OCI-M1 (cell line): ENCODE measurements at regions not wholly inside any gene's neighbourhood (a gene's known extent, or its start where the extent isn't known, plus 50 kb on each side); places are given as distances from the start of the nearest gene placed in this dataset.
"Not testable (repeated sequence)": the region's sequence is repeated elsewhere in the genome, so short reads cannot be mapped to it uniquely, and the experiment has no call there.

Experiments used
- DNase-seq: peaks from one replicate; lab custom pipeline; 2025; lab: John Stamatoyannopoulos, UW

GRCh38 chr1:195664628-195665027 lies 943.6 kb downstream of the KCNT2 start:
- DNase-seq = peak; percentile 37

DNA sequence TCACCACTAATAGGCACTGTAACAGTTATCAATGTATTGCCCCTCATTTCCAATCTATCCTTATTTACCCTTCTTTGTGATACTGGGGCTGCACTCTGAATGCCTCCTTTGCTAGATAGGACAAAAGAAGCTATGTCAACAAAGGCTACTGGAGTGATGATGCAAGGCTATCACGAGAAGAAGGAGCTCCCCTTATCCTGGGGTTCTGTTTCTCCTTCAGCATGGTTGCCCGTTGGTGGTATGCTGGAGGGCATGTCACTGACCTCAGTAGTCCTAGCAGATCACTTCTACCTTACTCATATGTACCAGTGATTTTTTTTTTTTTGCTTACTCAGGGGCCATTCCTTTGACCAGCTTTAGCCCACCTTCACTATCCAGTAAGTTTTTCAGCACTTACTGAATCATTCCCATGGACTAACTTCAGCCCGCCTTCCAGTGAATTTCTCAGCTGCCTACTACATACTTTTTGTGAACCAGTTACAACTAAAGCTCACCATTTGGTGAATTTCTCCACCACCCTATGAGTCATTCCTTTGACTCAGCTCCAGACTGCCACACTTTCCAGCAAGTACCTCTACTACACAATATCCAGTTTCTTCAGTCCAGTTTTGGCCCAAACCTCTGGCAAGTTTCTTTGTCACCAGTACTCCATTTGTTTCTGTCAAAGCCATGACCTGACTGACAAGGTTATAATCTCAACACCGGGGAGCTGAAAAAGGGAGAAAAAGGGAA lies 944.5 kb downstream of the KCNT2 start:
- DNase-seq = peak; percentile 52

DNA sequence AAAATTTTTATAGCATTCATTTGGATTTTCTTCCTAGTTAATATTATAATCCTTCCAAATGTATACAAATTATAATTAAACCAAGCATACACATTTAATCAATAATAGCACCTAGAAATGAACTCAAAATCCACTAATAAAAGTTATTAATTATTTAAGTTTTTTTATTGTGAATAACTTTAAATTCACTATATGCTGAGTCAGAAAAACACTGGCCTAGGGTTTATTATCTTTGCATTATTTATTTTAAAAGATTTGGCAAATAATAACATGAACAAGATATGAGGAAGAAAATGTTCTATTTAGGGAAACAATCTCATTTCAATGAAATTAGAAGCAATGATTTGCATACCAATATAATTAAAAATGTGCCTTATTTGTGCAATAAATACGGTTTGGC lies 951.5 kb downstream of the KCNT2 start:
- DNase-seq = no peak

GRCh38 chr1:195648875-195649274 lies 959.4 kb downstream of the KCNT2 start:
- not testable (repeated sequence) for DNase-seq

DNA sequence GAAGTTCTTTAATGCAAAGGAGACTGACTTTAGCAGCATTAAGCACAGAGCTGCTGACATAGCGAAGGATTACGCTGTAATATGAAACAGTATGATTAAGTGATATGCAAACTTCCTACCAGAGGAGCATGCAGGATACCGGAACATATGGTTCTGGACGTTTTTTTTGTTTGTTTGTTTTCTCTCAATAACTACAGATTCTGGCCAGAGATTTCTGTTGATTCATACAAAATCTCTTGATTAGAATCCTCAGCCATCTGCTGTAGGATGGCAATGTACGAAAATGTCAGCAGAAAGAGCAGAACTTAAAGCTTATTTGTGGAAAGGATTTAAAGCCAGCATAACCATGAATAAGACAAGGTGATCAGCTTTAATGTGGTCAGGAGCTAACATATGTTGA lies 970.7 kb downstream of the KCNT2 start:
- no peak for DNase-seq

DNA sequence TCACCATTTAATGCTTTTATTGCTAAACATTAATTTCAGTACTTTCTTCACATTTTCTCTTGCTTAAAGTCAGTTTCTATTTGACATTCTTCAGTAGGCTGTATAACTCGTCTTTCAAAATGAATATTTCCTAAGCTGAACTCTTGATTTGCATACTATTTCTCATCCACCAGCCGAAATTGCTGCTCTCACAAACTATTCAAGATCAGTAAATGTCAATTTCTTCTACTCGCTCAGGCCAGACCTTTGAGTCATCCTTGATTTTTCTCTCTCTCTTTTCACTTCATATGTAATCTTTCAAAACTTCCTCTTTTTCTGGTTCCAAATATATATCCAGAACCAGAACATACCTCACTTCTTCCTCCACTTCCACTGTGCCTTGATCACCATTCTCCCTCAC lies 990.0 kb downstream of the KCNT2 start:
- peak; percentile 42 for DNase-seq

- DNase-seq = no peak
These were observed 991.1 kb downstream of the KCNT2 start for GRCh38 chr1:195617106-195617505.

GRCh38 chr1:195608883-195609282 lies 999.4 kb downstream of the KCNT2 start:
- DNase-seq = peak; percentile 26

- no peak for DNase-seq
These were observed 1001.8 kb downstream of the KCNT2 start for GRCh38 chr1:195606483-195606882.

DNA sequence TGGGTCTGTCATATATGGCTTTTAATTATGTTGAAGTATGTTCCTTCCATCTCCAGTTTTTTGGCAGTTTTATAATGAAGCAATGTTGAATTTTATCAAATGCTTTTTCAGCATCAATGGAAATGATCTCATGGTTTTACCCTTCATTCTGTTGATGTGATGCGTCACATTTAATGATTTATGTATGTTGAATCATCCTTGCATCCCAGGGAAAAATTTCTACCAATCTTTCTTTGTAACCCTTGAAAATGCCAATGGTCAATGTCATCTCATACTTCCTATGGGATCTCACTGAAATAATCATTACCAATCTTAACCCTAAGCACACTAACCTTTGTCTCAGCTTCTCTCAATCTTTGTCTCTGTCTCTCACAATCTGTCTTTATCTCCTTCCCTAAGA lies 1004.0 kb downstream of the KCNT2 start:
- no peak for DNase-seq

GRCh38 chr1:195597891-195598290 lies 1010.3 kb downstream of the KCNT2 start:
- peak; percentile 14 for DNase-seq

DNA sequence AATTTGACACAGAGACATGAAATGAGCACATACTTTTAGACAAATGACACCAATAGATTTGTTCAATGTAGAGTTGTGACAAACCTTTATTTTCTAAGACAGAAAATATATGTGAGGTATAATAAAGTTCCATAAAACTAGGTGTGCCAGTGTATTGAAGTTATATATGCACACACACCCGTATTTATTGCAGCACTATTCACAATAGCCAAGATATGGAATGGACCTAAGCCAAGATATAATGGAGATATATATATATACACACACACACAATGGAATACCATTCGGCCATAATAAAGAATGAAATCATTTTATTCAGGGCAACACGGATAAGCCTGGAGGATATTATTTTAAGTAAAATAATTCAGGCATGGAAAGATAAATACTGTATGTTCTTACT lies 1013.5 kb downstream of the KCNT2 start:
- no peak for DNase-seq

GRCh38 chr1:195594322-195594721 lies 1013.9 kb downstream of the KCNT2 start:
- DNase-seq = peak; percentile 82

DNA sequence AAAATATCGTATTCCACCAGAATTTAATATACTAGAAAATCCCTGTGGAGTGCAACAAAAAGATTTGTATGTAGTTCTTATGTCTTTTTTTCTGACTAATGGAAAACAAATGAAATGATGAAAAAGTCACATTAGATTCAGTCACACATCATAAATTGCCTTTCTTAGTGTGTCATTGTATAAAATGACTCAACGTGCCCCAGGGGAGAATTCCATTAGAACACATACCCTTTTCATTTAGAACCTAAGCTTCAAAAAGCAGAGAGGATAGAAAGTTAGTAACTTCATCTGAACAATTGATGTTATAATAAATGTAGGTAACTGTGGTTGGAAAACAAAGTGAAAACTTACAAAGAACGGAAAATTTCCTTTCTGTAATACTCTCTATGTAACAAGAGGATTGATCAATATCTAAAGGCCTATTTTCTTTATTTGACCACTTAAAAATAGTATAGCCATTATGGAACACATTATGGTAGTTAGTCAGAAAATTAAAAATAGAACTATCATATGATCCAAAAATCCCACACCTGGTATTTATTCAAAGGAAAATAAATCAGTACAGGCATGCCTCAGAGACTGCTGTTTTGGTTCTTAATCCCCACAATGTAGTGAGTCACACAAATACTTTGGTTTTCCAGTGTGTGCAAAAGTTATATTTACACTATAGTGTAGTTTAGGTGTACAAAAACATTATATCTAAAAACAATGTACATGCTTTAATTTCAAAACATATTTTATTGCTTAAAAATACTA lies 1016.1 kb downstream of the KCNT2 start:
- no peak for DNase-seq

DNA sequence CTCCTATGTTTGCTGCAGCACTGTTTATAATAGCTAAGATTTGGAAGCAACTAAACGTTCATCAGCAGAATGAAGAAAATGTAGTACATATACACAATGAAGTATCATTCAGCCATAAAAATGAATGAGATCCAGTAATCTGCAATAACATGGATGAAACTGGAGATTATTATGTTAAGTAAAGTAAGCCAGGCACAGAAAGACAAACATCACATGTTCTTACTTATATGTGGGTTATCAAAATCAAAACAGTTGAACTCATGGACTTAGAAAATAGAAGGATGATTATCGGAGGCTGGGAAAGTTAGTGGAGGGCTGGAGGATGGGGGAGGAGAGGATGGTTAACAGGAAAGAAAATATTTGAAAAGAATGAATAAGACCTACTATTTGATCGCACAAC lies 1017.6 kb downstream of the KCNT2 start:
- DNase-seq = no peak

DNA sequence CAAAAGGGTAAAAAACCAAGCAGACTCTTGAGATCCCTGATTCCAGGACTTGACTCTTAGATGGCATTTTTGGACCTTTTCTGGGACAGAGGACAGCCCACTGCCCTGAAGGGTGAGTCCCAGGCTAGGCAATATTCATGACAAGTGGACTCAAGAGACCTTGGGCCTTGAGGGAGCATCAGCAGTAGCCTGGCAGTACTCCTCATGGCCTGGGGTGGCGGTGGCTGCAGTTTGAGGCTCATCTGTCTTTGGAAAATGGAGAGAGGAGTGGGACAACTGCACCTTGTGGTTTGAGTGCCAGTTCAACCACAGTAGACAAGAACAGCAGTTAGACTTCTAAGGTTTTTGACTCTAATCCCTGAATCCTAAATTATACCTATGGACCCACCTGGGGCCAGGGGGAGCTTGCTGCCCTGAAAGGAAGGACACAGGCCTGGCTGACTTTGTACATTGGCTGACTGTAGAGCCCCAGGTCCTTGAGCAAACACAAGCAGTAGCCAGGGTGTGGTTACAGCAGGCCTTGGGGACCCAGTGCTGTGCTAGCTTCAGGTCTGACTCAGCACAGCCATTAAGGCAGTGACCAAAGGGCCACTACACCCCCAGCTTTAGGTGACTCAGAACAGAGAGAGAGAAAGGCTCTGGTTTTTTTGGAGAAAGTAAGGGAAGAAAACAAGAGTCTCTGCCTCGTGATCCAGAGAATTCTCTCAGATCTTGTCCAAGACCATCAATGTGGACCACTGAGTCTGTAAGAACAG lies 1023.2 kb downstream of the KCNT2 start:
- DNase-seq = no peak

DNA sequence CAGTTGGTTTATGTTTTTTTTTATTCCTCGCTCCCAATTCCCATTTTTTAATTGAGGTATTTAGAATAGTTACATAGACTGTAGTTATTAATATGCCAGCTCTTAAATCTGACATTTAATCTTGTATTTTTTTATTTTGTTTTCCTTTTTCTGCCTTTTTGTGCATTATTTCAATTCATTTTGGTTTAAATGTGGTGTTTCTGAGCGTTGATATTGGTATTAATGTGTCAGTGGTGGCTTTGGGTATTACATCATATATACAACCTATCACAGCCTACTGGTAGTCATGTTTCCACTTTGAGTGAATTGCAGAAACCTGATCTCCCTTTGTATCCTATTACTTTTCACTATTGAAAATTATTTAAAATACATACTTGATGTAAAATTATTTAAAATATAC lies 1027.3 kb downstream of the KCNT2 start:
- DNase-seq = peak; percentile 14

DNA sequence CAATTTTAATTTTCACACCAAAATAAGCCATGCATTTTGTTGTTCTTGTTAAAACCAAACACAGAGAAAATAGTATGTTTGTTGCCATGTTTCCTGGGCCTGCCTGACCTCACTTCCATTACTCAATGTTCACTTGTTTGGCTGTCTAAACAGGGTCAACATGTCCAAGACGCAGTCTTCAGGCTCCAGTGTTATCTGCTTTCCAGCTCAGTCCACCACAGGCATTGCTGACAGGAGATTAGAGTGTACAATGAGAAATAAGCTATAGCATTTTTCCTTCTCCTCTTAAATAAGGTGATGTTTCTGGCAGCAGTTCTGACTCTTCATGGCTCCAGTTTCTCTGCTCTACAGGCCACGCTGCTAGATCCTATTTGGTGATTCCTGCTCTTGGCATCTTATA lies 1030.5 kb downstream of the KCNT2 start:
- peak; percentile 45 for DNase-seq

GRCh38 chr1:195576641-195577040 lies 1031.6 kb downstream of the KCNT2 start:
- no peak for DNase-seq

DNA sequence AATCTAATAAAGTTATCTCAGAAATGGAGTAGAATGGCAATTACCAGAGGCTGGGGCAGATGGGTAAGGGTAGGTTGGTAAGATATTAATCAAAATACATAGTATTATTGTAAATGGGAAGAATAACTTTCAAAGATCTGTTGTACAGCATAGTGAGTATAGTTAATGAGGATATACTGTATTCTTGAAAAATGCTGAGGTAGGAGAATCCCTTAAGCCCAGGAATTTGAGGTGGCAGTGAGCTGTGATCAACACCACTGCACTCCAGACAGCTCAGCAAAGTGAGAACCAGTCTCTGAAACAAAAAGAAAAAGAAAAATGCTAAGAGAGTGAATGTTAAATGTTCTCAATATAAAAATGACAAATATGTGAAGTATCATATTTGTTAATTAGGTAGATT lies 1033.7 kb downstream of the KCNT2 start:
- no peak for DNase-seq

DNA sequence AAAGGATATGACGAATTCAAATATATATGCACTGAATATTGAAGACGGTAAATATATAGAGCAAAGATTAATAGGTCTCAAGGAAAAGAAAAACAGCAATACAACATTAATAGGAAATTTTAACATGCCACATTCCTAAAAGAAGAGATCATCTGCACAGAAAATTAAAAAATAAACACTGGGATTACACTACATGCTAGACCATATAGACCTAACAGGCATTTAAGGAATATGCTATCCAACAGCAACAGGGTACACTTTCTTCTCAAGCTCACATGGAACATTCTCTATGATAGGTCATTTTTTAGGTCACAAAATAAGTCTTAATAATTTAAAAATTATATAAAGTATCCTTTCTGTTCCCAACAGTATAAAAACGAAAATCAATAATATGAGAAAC lies 1038.3 kb downstream of the KCNT2 start:
- DNase-seq = no peak

- no peak for DNase-seq
These were observed 1039.9 kb downstream of the KCNT2 start for GRCh38 chr1:195568389-195568788.

- DNase-seq = no peak
These were observed 1046.2 kb downstream of the KCNT2 start for GRCh38 chr1:195562074-195562473.
